Parathyroid adenoma (tissue), 2 donors: ENCODE measurements at regions not wholly inside any gene's neighbourhood (a gene's known extent, or its start where the extent isn't known, plus 50 kb on each side); places are given as distances from the start of the nearest gene placed in this dataset.

Experiments
- H2AFZ ChIP-seq: fragments of 300-600 bp; sonication (generic); one replicate; pipeline ENCODE4 v1.7.0; 2017; ENCODE audit warnings: antibody characterized with exemption, mild to moderate bottlenecking
- H3K27ac ChIP-seq: fragments of 300-600 bp; sonication (generic); one replicate; pipeline ENCODE4 v1.7.0; 2017
- H3K27me3 ChIP-seq: fragments of 300-600 bp; sonication (generic); one replicate; pipeline ENCODE4 v1.7.0; 2017; ENCODE audit warnings: low read length; ENCODE audit not compliant: control insufficient read depth, insufficient read depth
- H3K36me3 ChIP-seq: fragments of 300-600 bp; sonication (generic); one replicate; pipeline ENCODE4 v1.7.0; 2017; ENCODE audit warnings: low read length; ENCODE audit not compliant: control insufficient read depth, insufficient read depth
- H3K4me1 ChIP-seq: fragments of 300-600 bp; sonication (generic); one replicate; pipeline ENCODE4 v1.7.0; 2017; ENCODE audit warnings: control low read depth
- H3K4me2 ChIP-seq: fragments of 300-600 bp; sonication (generic); one replicate; pipeline ENCODE4 v1.7.0; 2017; ENCODE audit warnings: low read length
- H3K4me3 ChIP-seq: fragments of 300-600 bp; sonication (generic); one replicate; pipeline ENCODE4 v1.7.0; 2017; ENCODE audit warnings: low read depth, low read length
- H3K79me2 ChIP-seq: fragments of 300-600 bp; sonication (generic); one replicate; pipeline ENCODE4 v1.7.0; 2017; ENCODE audit warnings: control low read depth
- H3K9ac ChIP-seq: fragments of 300-600 bp; sonication (generic); one replicate; pipeline ENCODE4 v1.7.0; 2017; ENCODE audit warnings: mild to moderate bottlenecking
- H3K9me3 ChIP-seq: fragments of 300-600 bp; sonication (generic); one replicate; pipeline ENCODE4 v1.7.0; 2017; ENCODE audit warnings: low read length; ENCODE audit not compliant: control insufficient read depth
- TF ChIP-seq, protein P1 (sequence below): fragments of 300-600 bp; sonication (generic); IDR thresholded peaks from one replicate; pipeline ENCODE4 v1.7.0; 2017; ENCODE audit warnings: antibody characterized with exemption, mild to moderate bottlenecking
- donor health status: primary hyperparathyroidism.

DNA sequence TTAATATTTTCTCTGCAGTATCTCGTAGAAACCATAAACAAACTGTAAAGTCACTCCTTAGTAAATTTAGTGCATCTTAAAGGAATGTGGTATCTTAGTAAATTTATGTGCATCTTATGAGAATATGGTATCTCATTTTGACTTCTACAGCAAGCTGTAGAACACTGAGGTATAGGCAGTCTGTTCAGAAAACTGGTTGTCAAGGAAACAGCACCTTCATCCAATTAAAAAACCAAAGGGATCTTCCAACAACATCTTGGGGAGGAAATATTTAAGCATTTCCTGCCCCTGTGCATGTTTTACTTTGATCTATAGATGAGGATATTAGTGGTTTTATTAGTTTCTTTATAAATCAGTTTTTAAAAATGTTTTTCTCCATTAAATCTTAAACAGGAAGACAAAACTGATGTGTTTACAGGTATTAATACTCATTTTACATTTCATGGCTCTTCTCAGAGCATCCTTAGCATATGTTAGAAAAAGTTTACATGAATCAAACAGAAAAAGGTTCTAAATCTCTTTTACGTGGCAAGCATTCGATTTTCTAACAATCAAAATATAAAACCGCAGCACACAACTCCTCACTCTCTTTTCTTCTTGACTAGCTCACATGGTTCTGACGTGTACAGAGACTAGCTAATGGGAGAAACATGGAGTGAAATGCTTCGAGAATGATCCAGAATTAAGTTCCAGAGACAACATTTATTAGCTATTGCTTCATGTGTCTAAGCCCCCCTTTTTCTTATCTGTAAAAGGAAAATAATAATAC is 668.8 kb downstream of the PTPRC start:
- Histone ChIP-seq H3K27me3 (no peaks in the 10 kb centered on the region), H3K4me3 (no peak overlapping the region), H3K27ac (no peak overlapping the region), H3K4me2 (no peak overlapping the region), H3K9ac (no peak overlapping the region), H3K79me2 (no peaks in the 10 kb centered on the region), H3K36me3 (no peaks in the 10 kb centered on the region), H2AFZ (no peak overlapping the region), H3K9me3 (no peaks in the 10 kb centered on the region), H3K4me1 (no peaks in the 10 kb centered on the region)
- TF ChIP-seq, protein P1, sequence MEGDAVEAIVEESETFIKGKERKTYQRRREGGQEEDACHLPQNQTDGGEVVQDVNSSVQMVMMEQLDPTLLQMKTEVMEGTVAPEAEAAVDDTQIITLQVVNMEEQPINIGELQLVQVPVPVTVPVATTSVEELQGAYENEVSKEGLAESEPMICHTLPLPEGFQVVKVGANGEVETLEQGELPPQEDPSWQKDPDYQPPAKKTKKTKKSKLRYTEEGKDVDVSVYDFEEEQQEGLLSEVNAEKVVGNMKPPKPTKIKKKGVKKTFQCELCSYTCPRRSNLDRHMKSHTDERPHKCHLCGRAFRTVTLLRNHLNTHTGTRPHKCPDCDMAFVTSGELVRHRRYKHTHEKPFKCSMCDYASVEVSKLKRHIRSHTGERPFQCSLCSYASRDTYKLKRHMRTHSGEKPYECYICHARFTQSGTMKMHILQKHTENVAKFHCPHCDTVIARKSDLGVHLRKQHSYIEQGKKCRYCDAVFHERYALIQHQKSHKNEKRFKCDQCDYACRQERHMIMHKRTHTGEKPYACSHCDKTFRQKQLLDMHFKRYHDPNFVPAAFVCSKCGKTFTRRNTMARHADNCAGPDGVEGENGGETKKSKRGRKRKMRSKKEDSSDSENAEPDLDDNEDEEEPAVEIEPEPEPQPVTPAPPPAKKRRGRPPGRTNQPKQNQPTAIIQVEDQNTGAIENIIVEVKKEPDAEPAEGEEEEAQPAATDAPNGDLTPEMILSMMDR: no peak

DNA sequence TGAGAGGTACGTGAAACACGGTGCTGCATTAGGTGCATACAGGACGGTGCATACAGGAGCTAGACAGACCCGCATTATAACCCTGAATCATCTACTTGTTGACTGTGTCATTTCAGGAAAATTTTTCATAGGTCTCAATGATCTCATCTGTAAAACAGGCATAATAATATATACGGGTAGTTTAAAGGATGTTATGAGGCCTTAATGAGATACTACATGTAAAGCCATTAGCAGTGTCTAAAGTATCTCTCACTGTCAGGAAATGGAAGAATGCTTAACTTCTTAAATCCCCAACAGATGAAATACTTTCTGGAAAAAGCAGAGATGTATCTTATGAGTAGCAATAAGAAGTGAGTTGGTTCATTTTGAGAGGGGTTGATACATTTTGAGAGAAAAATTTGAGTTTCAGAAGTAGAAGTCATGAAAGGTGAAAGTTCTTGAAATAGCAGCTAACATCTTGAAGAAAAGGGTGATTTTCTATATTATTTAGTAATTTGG is 669.6 kb downstream of the PTPRC start:
- no peaks in the 10 kb centered on the region for H3K27me3 ChIP-seq
- TF ChIP-seq, protein P1: no peak
- H3K27ac ChIP-seq: no peak overlapping the region
- no peaks in the 10 kb centered on the region for H3K36me3 ChIP-seq
- no peak overlapping the region for H3K9ac ChIP-seq
- H3K79me2 ChIP-seq: no peaks in the 10 kb centered on the region
- no peak overlapping the region for H3K4me3 ChIP-seq
- no peaks in the 10 kb centered on the region for H3K4me1 ChIP-seq
- no peaks in the 10 kb centered on the region for H3K9me3 ChIP-seq
- no peak overlapping the region for H3K4me2 ChIP-seq
- H2AFZ ChIP-seq: no peak overlapping the region

DNA sequence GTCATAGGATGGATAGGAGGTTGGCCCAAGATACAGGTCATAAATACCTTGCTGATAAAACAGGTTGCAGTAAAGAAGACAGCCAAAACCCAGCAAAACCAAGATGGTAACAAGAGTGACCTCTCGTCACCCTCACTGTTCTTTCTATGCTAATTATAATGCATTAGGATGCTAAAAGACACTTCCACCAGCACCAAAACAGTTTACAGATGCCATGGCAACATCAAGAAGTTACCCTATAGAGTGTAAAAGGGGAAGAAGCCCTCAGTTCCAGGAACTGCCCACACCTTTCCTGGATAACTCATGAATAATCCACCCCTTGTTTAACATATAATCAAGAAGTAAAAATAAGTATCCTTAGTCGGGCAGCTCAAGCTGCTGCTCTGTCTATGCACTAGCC is 671.9 kb downstream of the PTPRC start:
- Histone ChIP-seq H2AFZ (no peak overlapping the region), H3K4me3 (no peak overlapping the region), H3K4me2 (no peak overlapping the region), H3K4me1 (no peaks in the 10 kb centered on the region), H3K79me2 (no peaks in the 10 kb centered on the region), H3K36me3 (no peaks in the 10 kb centered on the region), H3K27ac (no peak overlapping the region), H3K9me3 (no peaks in the 10 kb centered on the region), H3K9ac (no peak overlapping the region), H3K27me3 (no peaks in the 10 kb centered on the region)
- TF ChIP-seq, protein P1: no peak

DNA sequence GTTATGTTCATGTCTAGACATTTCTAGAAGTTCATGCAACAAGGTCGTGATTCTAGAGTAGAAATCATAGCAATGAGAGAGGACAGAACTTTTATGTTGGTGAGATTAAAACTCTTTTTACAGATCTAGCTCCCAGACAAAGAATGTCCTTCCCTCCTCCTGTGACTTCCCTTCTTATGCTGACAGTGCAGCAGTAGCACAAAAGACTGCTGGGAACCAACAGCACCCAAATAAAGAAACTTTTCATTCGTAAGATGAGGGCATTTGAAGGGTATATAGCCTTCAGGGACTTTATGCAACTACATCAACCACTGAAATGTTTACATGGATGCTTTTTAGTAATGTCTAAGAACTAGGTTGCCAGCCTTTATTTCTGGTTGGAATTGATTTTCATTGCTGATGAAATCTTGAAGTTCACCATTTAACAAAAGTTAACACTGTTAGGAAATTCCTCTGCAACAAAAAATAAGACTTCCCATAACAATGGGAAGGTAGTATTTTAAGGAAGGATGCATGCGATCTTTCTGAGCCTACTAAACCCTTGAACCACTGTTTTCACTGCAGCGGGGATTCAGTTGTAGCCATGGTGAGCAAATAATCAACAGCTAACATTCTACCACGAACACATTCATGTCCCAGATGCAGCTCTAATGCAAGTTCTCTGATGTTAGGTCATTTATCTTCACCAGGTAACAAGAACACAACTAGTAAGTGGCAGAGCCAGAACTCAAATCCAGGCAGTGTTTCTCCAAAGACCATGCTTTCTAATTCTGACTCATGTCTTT is 672.8 kb downstream of the PTPRC start:
- Histone ChIP-seq H3K9me3 (no peaks in the 10 kb centered on the region), H3K9ac (no peak overlapping the region), H3K36me3 (no peaks in the 10 kb centered on the region), H3K4me1 (no peaks in the 10 kb centered on the region), H3K4me3 (no peak overlapping the region), H3K27ac (no peak overlapping the region), H2AFZ (no peak overlapping the region), H3K27me3 (no peaks in the 10 kb centered on the region), H3K79me2 (no peaks in the 10 kb centered on the region), H3K4me2 (no peak overlapping the region)
- TF ChIP-seq, protein P1: no peak
